ENCODE measurements at regions not wholly inside any gene's neighbourhood (a gene's known extent, or its start where the extent isn't known, plus 50 kb on each side); places are given as distances from the start of the nearest gene placed in this dataset.

DNA sequence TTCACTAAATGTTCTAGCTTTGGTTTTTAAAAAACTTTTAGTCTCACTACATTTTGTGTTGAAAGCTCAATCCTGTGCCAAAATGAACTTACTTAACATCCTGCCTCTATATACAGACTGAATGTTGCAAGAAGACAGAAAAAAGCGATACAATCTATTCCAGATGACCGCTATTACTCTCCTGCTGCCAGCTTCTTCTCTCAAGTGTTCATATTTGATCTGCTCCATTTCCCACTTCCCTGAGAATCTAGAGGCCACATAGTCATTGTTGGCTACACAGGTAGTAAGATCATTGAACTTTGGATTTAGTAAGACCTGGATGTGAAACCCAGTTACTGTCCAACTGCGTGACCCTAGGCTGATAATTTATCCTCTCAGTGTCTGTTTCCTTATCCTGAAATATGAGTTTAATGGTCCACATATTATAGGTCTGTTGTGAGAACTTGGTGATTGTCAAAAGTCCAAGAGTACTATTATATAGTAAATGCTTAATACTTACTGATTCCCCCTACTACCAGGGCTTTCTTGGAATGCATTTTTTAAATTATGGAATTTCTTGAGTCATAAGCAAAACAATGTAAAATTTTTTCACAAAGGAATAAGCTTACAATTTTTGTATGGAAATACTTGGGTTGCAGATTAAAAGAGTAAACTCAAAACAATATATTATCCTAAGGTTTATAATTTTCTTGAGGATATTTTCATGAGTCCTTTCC is 976.8 kb upstream of the ADGRL3 start:
- TF ChIP-seq POLR2A (IDR thresholded peaks at IDR 0.05) (no peak), CTCF (IDR thresholded peaks at IDR 0.05) (no peak)

All from testis (tissue), 2 donors.